IMR-90 (cell line): ENCODE measurements at regions not wholly inside any gene's neighbourhood (a gene's known extent, or its start where the extent isn't known, plus 50 kb on each side); places are given as distances from the start of the nearest gene placed in this dataset.

Experiments
- ATAC-seq: fragments of 200-7000 bp; cut with Tn5 transposase; 2 replicates; pipeline ENCODE4 v1.9.1; 2020; ENCODE audit warnings: low read depth, mild to moderate bottlenecking, moderate library complexity
- BruUV-seq: library from RNA; stranded (reverse); fragments of 400-500 nt; replicated peaks from 2 replicates; lab custom pipeline; 2021; lab: Mats Ljungman, UMichigan
- CTCF ChIA-PET: fragments of 300-600 bp; formaldehyde crosslinking; extraction: SDS; loops from one replicate; lab custom pipeline; 2021; ENCODE audit warnings: antibody characterized with exemption; lab: Yijun Ruan, JAX
- POLR2A ChIA-PET: fragments of 300-600 bp; sonication (Branson Sonifier 250); formaldehyde crosslinking; loops from one replicate; lab custom pipeline; 2022; ENCODE audit warnings: antibody characterized with exemption; ENCODE audit not compliant: unreplicated experiment; lab: Charles Lee
- DNase-seq: peaks from one replicate; pipeline ENCODE4 v3.0.0; 2013
- H2AFZ ChIP-seq: replicated peaks from 2 replicates; pipeline ENCODE3; 2013; ENCODE audit warnings: low read length, mild to moderate bottlenecking; ENCODE audit not compliant: poor library complexity
- H2AK5ac ChIP-seq: 2 replicates; pipeline ENCODE4 v1.6.1; 2013; ENCODE audit warnings: low read depth, low read length, inconsistent platforms
- H2AK9ac ChIP-seq: replicated peaks from 2 replicates; pipeline ENCODE3; 2013; ENCODE audit warnings: mild to moderate bottlenecking, low read depth, low read length, moderate library complexity; ENCODE audit not compliant: poor library complexity
- H2BK120ac ChIP-seq: 2 replicates; pipeline ENCODE4 v1.6.1; 2013; ENCODE audit warnings: low read depth, low read length, inconsistent platforms
- H2BK15ac ChIP-seq: 3 replicates; pipeline ENCODE4 v1.6.1; 2013; ENCODE audit warnings: low read depth, low read length, inconsistent platforms
- H2BK20ac ChIP-seq: 2 replicates; pipeline ENCODE4 v1.6.1; 2013; ENCODE audit warnings: low read depth, mild to moderate bottlenecking, inconsistent platforms, low read length, moderate library complexity
- H2BK5ac ChIP-seq: 2 replicates; pipeline ENCODE4 v1.6.1; 2013; ENCODE audit warnings: mild to moderate bottlenecking, low read depth, low read length, inconsistent platforms; ENCODE audit not compliant: poor library complexity, severe bottlenecking
- H3K14ac ChIP-seq: replicated peaks from 2 replicates; pipeline ENCODE4 v1.6.1; 2013; ENCODE audit warnings: low read depth, low read length, inconsistent platforms
- H3K18ac ChIP-seq: 2 replicates; pipeline ENCODE4 v1.6.1; 2013; ENCODE audit warnings: low read depth, low read length, control low read depth
- H3K23ac ChIP-seq: 2 replicates; pipeline ENCODE4 v1.6.1; 2013; ENCODE audit warnings: low read depth, low read length, inconsistent platforms
- H3K27ac ChIP-seq: 2 replicates; pipeline ENCODE4 v1.5.1; 2013; ENCODE audit warnings: mild to moderate bottlenecking, control low read depth, low read length; ENCODE audit not compliant: insufficient read depth
- H3K27me3 ChIP-seq: 2 replicates; pipeline ENCODE4 v1.6.1; 2013; ENCODE audit warnings: low read length; ENCODE audit not compliant: control insufficient read depth, insufficient read depth
- H3K36me3 ChIP-seq: 2 replicates; pipeline ENCODE4 v1.6.1; 2013; ENCODE audit warnings: low read length, mixed read lengths; ENCODE audit not compliant: control insufficient read depth, insufficient read depth
- H3K4ac ChIP-seq: 2 replicates; pipeline ENCODE4 v1.6.1; 2013; ENCODE audit warnings: low read depth, low read length, inconsistent platforms
- H3K4me1 ChIP-seq: 2 replicates; pipeline ENCODE4 v1.6.1; 2013; ENCODE audit warnings: low read length, mixed read lengths; ENCODE audit not compliant: control insufficient read depth, insufficient read depth
- H3K4me2 ChIP-seq: 2 replicates; pipeline ENCODE4 v1.6.1; 2013; ENCODE audit warnings: low read depth, mild to moderate bottlenecking, control low read depth, low read length, moderate library complexity
- H3K4me3 ChIP-seq: 2 replicates; pipeline ENCODE4 v1.5.1; 2013; ENCODE audit warnings: low read depth, mild to moderate bottlenecking, control low read depth, low read length, moderate library complexity; ENCODE audit not compliant: insufficient read depth
- H3K56ac ChIP-seq: 2 replicates; pipeline ENCODE4 v1.6.1; 2013; ENCODE audit warnings: low read length, inconsistent platforms; ENCODE audit not compliant: insufficient read depth; ENCODE audit errors: extremely low read depth
- H3K79me1 ChIP-seq, 2 experiments: 2 replicates each; pipeline ENCODE4 v1.6.1; 2013; ENCODE audit warnings: low read length in 2 of 2, inconsistent platforms in 1 of 2, low read depth in 1 of 2
- H3K9ac ChIP-seq: 2 replicates; pipeline ENCODE4 v1.6.1; 2013; ENCODE audit warnings: low read depth, low read length, control low read depth
- H3K9me1 ChIP-seq: 2 replicates; pipeline ENCODE4 v1.6.1; 2013; ENCODE audit warnings: low read length, inconsistent platforms; ENCODE audit not compliant: insufficient read depth
- H3K9me3 ChIP-seq: 2 replicates; pipeline ENCODE4 v1.6.1; 2013; ENCODE audit warnings: low read length; ENCODE audit not compliant: control insufficient read depth, insufficient read depth
- H4K20me1 ChIP-seq: 2 replicates; pipeline ENCODE4 v1.6.1; 2013; ENCODE audit warnings: low read length, inconsistent platforms; ENCODE audit not compliant: insufficient read depth
- H4K5ac ChIP-seq: 2 replicates; pipeline ENCODE4 v1.6.1; 2013; ENCODE audit warnings: mild to moderate bottlenecking, low read depth, low read length, control low read depth
- H4K8ac ChIP-seq, 2 experiments: 2 replicates each; pipeline ENCODE4 v1.6.1; 2013; ENCODE audit warnings: low read depth in 2 of 2, low read length in 2 of 2, control low read depth in 1 of 2, inconsistent platforms in 1 of 2
- H4K91ac ChIP-seq: 2 replicates; pipeline ENCODE4 v1.6.1; 2013; ENCODE audit warnings: low read depth, low read length, inconsistent platforms; ENCODE audit not compliant: insufficient read depth
- BHLHE40 ChIP-seq: fragments of 150-350 bp; IDR thresholded peaks from 2 replicates; pipeline ENCODE4 v1.6.1; 2016; ENCODE audit warnings: mild to moderate bottlenecking, low read depth, low read length
- CEBPB ChIP-seq: IDR thresholded peaks from 2 replicates; pipeline ENCODE4 v1.6.1; 2012; ENCODE audit warnings: low read depth, low read length, improper control_type of control experiment
- CHD1 ChIP-seq: IDR thresholded peaks from 2 replicates; pipeline ENCODE4 v1.6.1; 2012; ENCODE audit warnings: low read depth, low read length, improper control_type of control experiment
- CTCF ChIP-seq: conservative IDR thresholded peaks from 2 replicates; pipeline ENCODE4 v1.5.1; 2012; ENCODE audit warnings: mild to moderate bottlenecking, low read depth, low read length, improper control_type of control experiment
- ELK1 ChIP-seq: fragments of 150-350 bp; IDR thresholded peaks from 2 replicates; pipeline ENCODE4 v1.6.1; 2016; ENCODE audit warnings: low read depth, mild to moderate bottlenecking, low read length, moderate library complexity, borderline replicate concordance
- FOS ChIP-seq: fragments of 150-350 bp; IDR thresholded peaks from 2 replicates; pipeline ENCODE4 v1.6.1; 2016; ENCODE audit warnings: low read depth, low read length
- MAFK ChIP-seq: IDR thresholded peaks from 2 replicates; pipeline ENCODE4 v1.6.1; 2012; ENCODE audit warnings: low read depth, low read length, improper control_type of control experiment
- MAZ ChIP-seq: IDR thresholded peaks from 2 replicates; pipeline ENCODE4 v1.6.1; 2012; ENCODE audit warnings: low read depth, mild to moderate bottlenecking, low read length, improper control_type of control experiment, moderate library complexity, borderline replicate concordance
- MXI1 ChIP-seq: IDR thresholded peaks from 2 replicates; pipeline ENCODE4 v1.6.1; 2012; ENCODE audit warnings: low read depth, mild to moderate bottlenecking, low read length, moderate library complexity, borderline replicate concordance
- NFE2L2 ChIP-seq: fragments of 150-350 bp; IDR thresholded peaks from 2 replicates; pipeline ENCODE4 v1.6.1; 2016; ENCODE audit warnings: low read depth, mild to moderate bottlenecking, low read length
- POLR2A ChIP-seq: IDR thresholded peaks from 2 replicates; pipeline ENCODE4 v1.6.1; 2012; ENCODE audit warnings: mild to moderate bottlenecking, low read depth, low read length
- RAD21 ChIP-seq: IDR thresholded peaks from 2 replicates; pipeline ENCODE4 v1.6.1; 2012; ENCODE audit warnings: low read length, improper control_type of control experiment
- RCOR1 ChIP-seq: IDR thresholded peaks from 2 replicates; pipeline ENCODE4 v1.6.1; 2012; ENCODE audit warnings: mild to moderate bottlenecking, low read length, improper control_type of control experiment; ENCODE audit not compliant: insufficient replicate concordance
- RFX5 ChIP-seq: IDR thresholded peaks from 2 replicates; pipeline ENCODE4 v1.8.0; 2012; ENCODE audit warnings: low read depth, mild to moderate bottlenecking, low read length, moderate library complexity
- SMC3 ChIP-seq: fragments of 150-350 bp; IDR thresholded peaks from 2 replicates; pipeline ENCODE4 v1.6.1; 2016; ENCODE audit warnings: low read depth, mild to moderate bottlenecking, antibody characterized with exemption, low read length, moderate library complexity
- USF2 ChIP-seq: fragments of 150-350 bp; IDR thresholded peaks from 2 replicates; pipeline ENCODE4 v1.6.1; 2017; ENCODE audit warnings: mild to moderate bottlenecking, antibody characterized with exemption, low read length, low read depth
- dilution Hi-C: fragments of 300-500 bp; cut with HindIII; formaldehyde crosslinking; loops from one replicate; pipeline ENCODE4 v1.14.3; 2018; ENCODE audit warnings: low sequenced_read_pairs; ENCODE audit not compliant: unreplicated experiment
- in situ Hi-C: fragments of 300-500 bp; cut with MboI; formaldehyde crosslinking; loops from 3 replicates; pipeline ENCODE4 v1.14.3; 2019; ENCODE audit warnings: low sequenced_read_pairs, inconsistent platforms, mixed read lengths
- intact Hi-C: fragments of 100-400 bp; cut with micrococcal nuclease; formaldehyde crosslinking; loops from 2 replicates; pipeline ENCODE4 v1.10.0; 2022

GRCh38 chr5:166758151-166758550 is 1533.3 kb upstream of the WWC1 start:
- Histone ChIP-seq H3K4ac (no peak overlapping the region), H4K20me1 (no peaks in the 10 kb centered on the region), H2BK120ac (no peak overlapping the region), H3K9me3 (peaks cover 5% of the 10 kb centered on the region), H4K91ac (no peak overlapping the region), H3K4me2 (no peak overlapping the region), H2AFZ (no peak overlapping the region), H4K5ac (no peak overlapping the region), H3K9ac (no peak overlapping the region), H2BK15ac (no peak overlapping the region), H3K23ac (no peak overlapping the region), H3K4me1 (no peaks in the 10 kb centered on the region), H2AK5ac (no peak overlapping the region), H3K27ac (no peak overlapping the region), H3K79me1 (no peaks in the 10 kb centered on the region), H2BK5ac (no peak overlapping the region), H3K18ac (no peak overlapping the region), H3K27me3 (no peaks in the 10 kb centered on the region), H2AK9ac (no peak overlapping the region), H3K14ac (no peak overlapping the region), H3K56ac (no peak overlapping the region), H3K36me3 (no peaks in the 10 kb centered on the region), H3K9me1 (no peaks in the 10 kb centered on the region), H4K8ac (no peak overlapping the region), H3K4me3 (no peak overlapping the region), H2BK20ac (no peak overlapping the region)
- ATAC-seq (no peak), DNase-seq (no peak)
- TF ChIP-seq USF2 (no peak), POLR2A (no peak), ELK1 (no peak), NFE2L2 (no peak), MAZ (no peak), MAFK (no peak), SMC3 (no peak), MXI1 (no peak), CTCF (no peak), CHD1 (no peak), FOS (no peak), RFX5 (no peak), BHLHE40 (no peak), CEBPB (no peak), RCOR1 (no peak), RAD21 (no peak)
- dilution Hi-C loops (no loop called here), intact Hi-C loops (no loop called here), in situ Hi-C loops (no loop called here)
- ChIA-PET CTCF (no interaction called here), POLR2A (no interaction called here)
- no TSS peak for BruUV-seq
